Stimulated activated CD8-positive, alpha-beta memory T cell treated with anti-CD3 and anti-CD28 coated beads, Interleukin-4, amount 100 ng/mL, for 4 hours (primary cell): ENCODE measurements at regions not wholly inside any gene's neighbourhood (a gene's known extent, or its start where the extent isn't known, plus 50 kb on each side); places are given as distances from the start of the nearest gene placed in this dataset.
"Not testable (repeated sequence)": the region's sequence is repeated elsewhere in the genome, so short reads cannot be mapped to it uniquely, and the experiment has no call there.

Experiments used
- DNase-seq, 2 donors: peaks; one replicate each; pipeline ENCODE4 v3.0.0-alpha.2; 2020; ENCODE audit warnings: low read depth in 2 of 2, low spot score in 1 of 2

DNA sequence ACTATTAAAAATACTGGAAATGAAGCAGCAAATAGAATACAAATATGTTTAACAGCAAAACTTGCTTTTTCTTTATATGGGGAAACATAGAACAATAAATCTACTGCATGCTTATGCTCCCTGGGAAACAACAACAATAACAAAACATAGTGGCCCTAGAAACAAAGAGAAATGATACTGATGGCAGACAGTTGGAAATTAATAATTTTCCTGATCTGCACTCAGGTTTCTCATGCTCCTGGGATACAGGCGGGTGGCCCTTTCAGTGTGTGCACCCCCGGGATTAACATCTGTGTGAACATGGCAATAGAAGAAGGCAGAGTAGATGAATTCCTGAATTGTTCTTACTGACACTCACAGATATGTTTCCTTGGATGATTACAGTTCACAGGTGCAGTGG lies 209.2 kb upstream of the TBX18 start:
- DNase-seq = no peak

DNA sequence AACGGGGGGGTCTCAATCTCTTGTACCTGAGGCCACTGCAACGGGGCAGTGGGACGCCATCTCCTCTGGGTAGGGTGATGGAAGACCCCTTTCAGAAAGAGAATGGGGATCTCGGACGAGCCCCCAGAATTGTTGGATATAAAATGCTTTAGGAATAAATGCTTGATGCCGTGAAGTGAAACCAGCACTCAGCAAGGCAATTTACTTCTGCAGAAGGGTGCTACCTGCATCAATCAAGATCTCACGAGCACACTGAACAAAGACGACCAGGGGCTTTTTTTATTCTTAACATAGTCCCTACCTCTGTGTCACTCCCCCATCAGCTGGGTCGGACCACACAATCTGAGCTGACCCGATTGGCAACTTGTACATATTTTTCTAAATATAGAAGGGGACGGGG lies 203.6 kb upstream of the TBX18 start:
- no peak for DNase-seq

DNA sequence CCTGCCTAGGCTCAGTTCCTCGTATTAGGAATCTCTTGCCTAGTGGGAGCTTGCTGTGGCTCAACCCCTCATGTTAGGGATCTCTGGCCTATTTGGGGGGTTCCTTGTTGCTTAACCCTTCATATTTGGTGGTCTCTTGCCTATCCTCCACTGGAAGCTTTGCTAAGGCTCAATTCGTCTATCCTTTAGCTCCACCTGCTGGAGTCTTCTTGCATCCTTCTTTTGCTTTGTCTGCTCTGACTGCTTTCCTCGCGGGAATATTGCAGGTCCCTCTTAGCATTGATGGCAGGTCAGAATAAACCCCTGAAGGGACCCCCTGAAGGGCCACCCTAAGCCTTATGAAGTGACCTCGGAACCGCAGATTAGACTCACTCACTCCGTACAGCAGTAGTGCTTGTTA lies 203.0 kb upstream of the TBX18 start:
- no peak for DNase-seq

DNA sequence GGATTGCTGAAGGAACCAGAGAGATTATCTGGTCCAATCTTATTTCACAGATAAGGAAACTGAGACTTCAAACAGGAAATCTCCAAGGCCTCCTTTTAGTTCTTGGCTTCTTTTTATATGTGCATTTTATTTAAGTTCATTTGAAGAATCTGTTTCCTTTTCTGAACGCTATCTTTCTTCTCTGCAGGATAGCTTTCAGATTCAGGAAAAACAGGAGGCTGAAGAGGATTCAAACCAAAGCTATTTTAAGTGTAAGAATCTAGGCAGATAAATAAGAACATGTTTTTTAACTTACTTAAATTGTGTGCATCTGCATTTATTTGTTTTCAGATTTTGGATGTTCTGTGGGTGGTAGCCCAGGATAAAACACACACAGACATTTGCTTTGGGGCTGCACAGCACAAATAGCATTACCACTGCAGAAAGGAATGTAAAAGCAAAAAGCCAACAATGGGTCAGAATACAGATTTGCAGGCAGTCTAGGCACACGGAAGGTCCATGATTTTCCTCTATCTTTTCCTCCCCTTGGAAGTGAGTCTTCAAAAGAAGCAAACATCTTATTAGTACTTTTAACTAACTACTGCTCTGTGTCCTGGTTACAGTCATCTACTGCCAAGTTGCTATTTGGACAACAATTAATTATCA lies 188.8 kb upstream of the TBX18 start:
- DNase-seq = no peak

DNA sequence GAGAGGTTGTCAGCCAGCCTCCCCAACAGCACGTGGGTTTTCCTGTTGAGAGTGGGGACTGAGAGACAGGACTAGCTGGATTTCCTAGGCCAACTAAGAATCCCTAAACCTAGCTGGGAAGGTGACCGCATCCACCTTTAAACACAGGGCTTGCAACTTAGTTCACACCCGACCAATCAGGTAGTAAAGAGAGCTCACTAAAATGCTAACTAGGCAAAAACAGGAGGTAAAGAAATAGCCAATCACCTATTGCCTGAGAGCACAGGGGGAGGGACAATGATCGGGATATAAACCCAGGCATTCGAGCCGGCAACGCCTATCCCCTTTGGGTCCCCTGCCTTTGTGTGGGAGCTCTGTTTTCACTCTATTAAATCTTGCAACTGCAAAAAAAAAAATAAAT lies 180.5 kb upstream of the TBX18 start:
- DNase-seq = not testable (repeated sequence)

DNA sequence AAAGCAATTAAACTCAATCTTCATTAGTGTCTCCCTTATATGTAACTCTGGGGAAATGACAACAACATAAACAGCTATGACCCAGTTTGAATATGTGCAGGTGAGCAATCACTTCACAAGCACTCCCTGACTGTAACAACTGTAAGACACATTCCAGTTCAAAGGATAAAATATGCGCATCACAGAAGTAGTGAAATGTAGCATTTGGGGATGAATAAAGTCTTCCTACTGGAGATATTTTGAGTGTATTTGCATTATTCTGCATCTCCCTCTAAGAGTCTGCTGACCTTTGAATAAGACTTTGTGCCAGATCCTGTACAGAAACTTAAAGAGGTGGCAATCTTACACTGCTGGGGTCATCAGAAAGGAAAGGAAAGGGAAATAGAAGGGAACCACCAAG lies 179.5 kb upstream of the TBX18 start:
- no peak for DNase-seq

DNA sequence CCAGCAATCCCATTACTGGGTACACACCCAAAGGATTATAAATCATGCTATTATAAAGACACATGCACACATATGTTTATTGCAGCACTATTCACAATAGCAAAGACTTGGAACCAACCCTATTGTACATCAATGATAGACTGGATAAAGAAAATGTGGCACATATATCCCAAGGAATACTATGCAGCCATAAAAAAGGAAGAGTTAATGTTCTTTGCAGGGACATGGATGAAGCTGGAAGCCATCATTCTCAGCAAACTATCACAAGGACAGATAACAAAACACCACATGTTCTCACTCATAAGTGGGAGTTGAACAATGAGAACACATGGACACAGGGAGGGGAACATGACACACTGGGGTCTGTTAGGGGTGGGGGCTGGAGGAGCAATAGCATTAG lies 177.2 kb upstream of the TBX18 start:
- DNase-seq = not testable (repeated sequence)

DNA sequence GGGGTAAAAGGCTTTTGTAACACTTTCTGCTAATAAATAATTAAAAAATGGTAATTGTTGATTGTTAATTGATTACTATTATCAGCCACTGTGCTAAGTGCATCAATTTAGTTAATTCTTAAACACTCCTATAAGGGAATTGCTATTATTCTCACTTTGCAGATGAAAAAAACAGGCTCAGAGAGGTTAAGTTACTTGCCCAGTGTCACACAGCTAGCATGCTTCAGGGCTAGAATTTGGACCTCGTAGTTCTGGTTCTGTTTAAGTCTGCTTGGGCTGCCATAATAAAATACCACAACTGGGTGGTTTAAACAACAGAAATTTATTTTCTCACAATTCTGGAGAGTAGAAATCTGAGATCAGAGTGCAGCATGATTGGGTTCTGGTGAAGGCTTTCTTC lies 164.8 kb upstream of the TBX18 start:
- no peak for DNase-seq

DNA sequence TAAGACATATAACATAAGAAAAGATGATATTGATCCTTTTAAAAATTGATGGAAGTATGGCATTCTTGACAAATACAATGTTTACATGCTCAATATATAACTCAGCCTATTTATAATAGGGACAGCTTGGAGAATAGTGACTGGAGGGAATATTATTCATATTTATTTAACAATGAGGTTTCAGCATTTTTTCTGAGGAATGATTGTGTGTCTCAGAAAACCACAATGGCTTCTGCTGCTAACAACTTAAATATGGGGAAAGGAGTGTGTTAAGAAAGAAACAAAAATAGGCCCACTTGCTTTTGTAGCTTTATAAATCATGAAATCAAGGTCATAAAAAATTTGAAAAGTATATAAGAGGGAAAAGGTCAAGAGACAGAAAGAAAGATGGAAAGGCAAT lies 163.2 kb upstream of the TBX18 start:
- DNase-seq = no peak

DNA sequence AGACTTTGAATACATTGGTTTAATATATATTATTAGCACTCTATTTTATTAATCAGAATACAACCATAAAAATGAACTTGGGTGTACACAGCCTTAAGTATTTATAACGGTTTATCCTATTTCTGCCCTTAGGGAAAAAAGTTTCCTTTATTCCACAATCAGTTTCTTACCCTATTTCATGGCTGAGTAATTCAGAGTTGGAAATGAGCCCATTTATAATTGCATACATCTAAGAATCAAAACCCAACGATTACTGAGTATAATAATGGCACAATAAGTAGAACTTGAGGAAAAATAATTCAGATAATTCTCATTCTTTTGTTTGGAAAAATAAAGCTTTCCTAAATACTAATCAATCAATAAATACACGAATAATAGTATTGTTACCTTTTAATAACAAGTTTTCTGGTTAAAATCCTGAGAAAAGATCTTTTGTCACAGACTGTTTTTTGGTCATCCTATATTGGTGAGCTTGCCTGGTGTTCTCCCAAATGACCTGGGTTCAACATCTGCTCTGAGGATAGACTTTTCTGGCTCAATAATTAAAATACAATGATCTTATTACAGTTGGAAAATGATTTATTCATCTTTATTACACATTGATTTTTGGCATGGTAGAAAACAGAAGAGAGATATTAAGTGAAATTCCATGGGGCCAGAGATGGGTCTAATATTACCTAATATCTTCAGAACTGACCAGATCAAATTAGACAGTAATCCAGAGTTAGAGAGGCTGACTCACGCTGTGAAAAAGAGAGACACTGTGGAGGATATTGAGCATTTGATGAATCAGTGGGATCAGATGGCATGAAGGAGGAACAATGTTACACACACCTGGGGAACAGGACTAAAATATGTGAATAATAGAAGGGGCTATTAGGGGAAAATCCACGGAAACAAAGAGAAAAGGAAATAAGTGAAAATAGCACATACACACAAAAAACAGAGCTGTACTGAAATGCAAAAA lies 162.1 kb upstream of the TBX18 start:
- DNase-seq = no peak

DNA sequence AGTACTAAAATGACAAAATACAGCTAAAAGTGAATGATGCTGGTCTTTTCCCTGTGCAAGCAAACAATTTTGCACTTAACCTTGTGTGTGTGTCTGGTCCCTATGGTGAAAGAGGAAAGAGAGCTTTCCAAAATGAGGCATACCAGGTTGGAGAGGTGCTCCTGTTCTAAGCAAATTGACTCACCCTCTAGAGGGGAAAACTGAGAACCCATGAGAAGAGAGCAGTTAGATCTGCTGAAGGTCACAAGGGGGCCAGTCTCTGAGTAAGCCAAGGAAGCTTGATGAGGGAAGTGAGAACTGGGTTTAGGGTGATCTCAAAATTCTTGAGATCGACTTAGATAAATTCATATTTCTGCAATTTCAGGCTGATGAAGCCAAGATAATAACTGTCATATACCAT lies 157.5 kb upstream of the TBX18 start:
- DNase-seq = no peak

DNA sequence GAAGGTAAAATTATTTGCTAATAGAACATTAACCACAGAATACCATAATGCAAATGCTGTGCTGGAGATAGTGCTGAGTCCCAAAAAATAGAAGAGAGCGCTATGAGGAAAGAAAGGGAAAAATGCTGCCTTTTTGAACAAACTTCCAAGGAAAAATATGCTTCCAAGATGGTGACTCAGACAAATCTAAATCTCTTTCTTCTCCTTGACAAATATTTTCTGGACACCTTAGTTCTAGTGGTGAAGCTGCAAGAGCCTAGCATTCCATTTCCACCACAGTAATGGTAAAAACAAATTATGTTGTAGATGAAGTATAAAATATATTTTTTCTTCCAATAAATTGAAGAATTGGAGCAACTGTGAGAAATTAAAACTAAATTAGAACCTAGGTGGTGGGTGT lies 155.6 kb upstream of the TBX18 start:
- DNase-seq = no peak

DNA sequence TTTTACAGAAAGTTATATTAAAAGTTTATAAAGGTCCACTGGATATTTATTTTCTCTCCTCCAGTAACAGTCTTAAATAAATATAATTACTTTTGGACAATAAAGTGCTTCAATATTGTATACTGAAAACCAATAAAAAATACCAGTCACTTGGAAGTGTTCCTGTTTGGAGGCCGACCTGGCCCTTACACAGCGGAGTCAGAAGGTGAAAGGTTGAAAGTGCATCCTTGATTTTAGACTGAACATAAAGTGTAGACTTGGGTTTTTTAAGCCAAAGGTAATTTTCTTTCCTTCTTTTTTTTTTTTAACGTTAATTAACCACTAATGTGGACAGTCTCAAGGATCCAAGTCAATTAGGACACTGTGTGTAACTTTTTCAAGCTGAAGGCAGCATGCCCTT lies 152.3 kb upstream of the TBX18 start:
- no peak for DNase-seq

DNA sequence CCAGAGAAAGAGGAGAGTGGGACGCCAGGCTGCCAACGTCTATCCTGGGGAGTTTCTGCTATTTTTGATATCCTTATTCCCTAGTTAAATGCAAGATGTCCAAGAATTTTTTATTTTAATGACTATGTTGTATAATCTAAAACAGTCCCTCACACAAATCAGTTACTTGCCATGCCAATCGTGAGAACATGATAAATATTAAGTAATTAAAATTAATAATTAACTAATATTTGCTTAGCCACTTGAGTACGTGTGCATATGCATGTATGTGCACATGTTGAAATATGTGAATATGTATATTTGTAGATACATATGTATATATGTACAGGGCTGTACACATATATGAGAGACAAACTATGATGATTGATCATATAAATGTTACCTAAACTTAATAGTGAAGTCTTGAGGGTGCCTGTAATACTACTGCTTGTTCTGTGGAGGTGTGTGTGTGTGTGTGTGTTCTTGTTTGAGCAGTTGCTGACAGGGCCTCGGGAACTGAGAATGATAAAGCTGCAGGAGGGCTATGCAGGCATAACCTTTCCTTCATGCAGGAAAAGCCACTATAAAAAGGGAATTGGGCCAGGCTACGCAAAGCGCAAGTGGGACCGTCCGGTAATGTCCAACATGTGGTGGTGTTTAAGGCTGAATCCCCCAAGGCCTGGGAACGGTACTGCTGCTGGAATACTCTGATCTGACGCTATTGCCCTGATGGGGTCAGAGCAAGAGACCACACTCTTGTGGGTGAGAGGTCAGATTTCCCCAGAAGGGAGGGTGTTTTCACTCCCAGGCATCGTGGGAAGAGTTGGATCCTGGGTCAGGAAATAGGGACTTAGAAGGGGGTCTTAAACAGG lies 148.3 kb upstream of the TBX18 start:
- DNase-seq = no peak

DNA sequence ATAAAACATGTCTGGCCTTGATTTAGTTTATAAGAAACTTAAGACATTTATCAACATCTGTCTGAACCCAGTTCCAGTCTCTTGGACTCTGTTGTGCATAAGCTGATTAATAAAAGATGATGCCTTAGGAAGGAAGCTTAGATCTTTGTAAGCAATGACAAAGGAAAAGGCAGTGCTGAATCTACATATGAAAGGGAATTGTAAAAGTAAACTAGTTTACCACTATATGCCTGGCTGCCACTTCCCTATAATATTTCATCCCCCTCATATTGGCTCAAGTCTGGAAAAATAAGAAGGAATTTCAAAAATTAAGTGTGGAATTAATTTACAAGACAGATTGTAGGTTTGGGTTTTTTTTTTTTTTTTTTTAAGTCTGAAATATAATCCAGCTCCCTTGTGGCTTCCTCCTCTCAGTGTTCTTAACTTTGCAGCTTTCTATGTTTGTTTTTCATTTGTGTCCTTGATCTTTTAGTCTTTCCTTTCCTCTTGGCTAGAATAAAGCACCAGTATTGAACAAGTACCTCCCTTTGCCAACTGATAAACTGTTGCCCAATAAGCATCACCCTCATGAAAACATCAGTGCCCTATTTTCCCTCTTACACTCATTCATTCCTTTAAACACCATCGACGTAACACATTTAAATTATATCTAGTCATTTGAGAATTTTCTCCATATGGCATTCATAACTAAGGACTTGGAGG lies 146.7 kb upstream of the TBX18 start:
- DNase-seq = no peak

DNA sequence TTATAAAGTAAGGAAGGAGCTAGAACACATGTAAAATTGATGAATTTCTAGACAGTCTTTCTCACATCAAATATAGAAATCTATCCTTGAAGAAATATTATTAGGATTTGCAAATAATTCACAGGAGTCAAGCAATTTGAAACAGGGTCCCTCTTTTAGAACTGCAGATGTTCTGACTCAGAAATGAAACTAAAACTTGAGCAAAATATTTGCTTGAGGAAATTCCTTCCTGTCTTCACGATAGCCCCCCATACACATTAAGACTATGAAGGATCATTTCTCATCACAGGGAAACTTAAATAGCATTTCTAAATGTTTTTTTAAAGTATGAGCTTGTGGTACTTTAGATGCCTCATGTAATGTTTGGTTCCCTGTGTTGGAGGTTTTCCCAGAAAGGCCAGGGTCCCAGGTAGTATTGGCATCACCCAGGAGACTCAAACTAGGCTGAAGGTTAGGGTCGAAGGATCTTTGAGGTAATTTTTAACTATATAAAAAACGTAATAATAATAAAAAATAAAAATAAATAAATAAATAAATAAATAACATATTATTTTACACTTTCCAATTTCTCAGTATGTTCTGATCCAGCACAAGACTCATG lies 144.0 kb upstream of the TBX18 start:
- no peak for DNase-seq

DNA sequence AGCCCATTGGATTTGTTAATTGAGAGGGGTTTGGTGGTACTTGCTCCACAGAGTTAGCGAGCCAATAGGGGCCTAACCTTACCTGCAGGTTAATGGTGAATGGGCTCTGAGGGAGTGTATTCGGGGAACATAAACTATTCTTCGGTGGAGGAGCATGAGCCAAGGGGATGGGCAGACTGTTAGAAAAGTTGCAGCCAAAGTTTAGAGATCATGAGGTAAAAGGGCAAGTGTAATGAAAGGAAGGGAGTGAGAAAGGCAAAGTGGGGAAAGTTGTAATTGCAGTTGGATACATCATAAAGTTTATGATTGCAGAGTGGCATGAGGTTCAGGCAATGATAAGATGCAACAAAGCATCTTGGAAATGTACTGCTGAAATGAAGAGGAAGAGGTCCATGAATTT lies 142.1 kb upstream of the TBX18 start:
- DNase-seq = no peak

DNA sequence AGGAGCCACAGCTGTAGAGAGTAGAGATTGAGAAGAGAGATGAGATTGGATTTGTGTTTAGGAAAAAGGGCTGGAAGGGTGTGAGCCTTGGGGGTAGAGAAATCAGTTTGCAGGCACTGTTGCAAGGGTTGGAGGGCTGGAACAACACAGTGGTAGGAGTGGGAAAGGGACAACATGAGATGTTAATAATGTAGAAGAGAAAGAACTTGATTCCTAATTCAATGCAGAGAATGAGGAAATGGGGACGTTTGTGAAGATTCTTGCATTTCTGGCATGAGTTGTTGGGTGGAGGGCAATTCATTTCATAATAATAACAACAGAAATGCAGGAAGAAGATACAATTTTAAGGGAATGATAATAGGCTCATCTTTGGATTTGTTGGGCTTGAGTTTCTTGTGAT lies 141.4 kb upstream of the TBX18 start:
- DNase-seq = no peak

DNA sequence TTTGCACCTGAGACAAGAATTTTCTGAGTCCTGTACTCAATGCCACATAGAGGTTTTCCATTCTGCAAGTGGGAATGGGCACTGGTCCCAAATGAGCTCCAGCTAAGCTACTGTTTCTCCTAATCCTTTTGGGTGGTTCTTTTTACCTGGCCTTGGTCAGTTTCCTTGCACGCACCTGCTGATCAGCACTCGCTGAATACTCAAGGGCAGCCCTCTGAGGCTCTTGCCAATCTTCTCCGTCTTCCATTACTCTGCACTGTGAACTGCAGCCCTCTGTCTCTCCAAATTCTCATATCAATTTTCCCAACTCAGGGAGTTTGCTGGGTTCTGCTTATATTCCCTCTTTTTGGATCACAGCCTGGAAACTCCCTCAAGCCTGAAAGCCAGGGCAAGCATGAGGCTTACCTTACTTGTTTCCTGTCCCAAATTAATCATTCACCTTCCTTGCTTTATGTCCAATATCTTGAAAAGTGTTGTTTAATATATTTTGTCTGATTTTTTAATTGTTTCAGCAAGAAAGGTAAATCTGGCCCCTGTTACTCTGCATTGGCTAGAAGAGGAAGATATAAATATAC lies 138.0 kb upstream of the TBX18 start:
- DNase-seq = no peak

DNA sequence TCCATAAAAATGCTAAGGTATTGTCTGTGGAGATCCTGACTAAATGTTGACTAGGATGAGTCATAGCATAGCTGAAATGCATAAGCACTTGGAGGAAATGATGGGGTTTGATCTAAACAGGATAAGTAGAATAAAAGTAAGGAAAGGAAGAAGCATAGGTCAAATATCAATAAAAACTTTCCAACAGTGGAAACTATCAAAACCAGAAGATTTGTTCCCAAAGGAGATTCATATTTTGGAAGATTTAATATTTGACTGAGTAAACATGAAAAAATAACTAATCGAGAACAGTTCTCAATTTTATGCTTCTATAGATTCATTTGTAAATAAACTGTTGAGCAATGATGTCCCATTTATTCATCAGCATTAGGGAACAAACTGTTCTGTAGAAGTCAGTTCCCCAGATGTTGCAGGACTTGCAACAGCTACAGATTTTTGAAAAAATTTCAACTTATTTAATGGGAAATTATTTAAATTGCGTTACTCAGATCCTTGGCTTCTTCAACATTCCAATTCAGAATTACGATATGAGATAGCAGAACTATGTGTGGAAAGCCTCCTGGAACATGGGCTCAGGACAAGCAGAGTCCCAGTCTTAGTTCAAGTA lies 133.7 kb upstream of the TBX18 start:
- DNase-seq = no peak
